BJ (cell line): ENCODE measurements at regions not wholly inside any gene's neighbourhood (a gene's known extent, or its start where the extent isn't known, plus 50 kb on each side); places are given as distances from the start of the nearest gene placed in this dataset.
A peak's percentile ranks its signal among the peaks of the same experiment; 100 is the strongest.

Source experiments
- CTCF ChIA-PET: fragments of 350-600 bp; formaldehyde crosslinking; extraction: SDS; loops from one replicate; lab custom pipeline; 2021; ENCODE audit warnings: antibody characterized with exemption, inconsistent platforms; lab: Yijun Ruan, JAX
- POLR2A ChIA-PET: fragments of 300-600 bp; sonication (Branson Sonifier 250); formaldehyde crosslinking; extraction: SDS; loops from one replicate; lab custom pipeline; 2021; ENCODE audit warnings: antibody characterized with exemption; lab: Charles Lee
- DNase-seq: peaks from one replicate; pipeline ENCODE4 v3.0.0-alpha.2; 2011; ENCODE audit warnings: low read depth
- H3K27me3 ChIP-seq: 2 replicates; pipeline ENCODE4 v1.6.0; 2011; ENCODE audit warnings: low read length; ENCODE audit not compliant: control insufficient read depth, insufficient read depth
- H3K36me3 ChIP-seq: 2 replicates; pipeline ENCODE4 v1.5.1; 2011; ENCODE audit warnings: low read length; ENCODE audit not compliant: control insufficient read depth, insufficient read depth
- H3K4me3 ChIP-seq: 2 replicates; pipeline ENCODE4 v1.5.1; 2011; ENCODE audit warnings: low read depth, mild to moderate bottlenecking, control low read depth, low read length
- TF ChIP-seq, protein P1 (sequence below): IDR thresholded peaks from 2 replicates; pipeline ENCODE4 v1.5.1; 2011; ENCODE audit warnings: low read depth, mild to moderate bottlenecking, control low read depth, inconsistent platforms, low read length, moderate library complexity; ENCODE audit not compliant: insufficient read depth

DNA sequence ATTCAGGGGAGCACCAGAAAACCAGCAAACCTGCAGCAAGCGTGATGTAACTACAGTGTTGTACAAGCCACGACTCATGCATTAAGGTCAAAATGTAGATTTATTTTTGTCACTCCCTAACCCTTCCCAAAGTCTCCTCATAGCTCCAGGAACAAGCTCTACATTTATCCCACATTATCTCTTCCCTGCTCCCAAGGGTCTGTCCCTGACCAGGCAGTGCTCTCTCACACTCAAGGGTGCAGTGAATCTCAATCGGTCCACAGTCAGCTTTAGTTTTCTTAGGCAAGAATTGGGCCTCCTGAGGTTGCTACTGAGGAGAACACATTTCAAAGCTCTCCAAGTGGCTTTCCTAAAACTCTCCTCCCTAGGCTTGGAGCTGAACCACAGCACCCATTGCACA is 219.4 kb downstream of the NHLRC3 start:
- TF ChIP-seq, protein P1, sequence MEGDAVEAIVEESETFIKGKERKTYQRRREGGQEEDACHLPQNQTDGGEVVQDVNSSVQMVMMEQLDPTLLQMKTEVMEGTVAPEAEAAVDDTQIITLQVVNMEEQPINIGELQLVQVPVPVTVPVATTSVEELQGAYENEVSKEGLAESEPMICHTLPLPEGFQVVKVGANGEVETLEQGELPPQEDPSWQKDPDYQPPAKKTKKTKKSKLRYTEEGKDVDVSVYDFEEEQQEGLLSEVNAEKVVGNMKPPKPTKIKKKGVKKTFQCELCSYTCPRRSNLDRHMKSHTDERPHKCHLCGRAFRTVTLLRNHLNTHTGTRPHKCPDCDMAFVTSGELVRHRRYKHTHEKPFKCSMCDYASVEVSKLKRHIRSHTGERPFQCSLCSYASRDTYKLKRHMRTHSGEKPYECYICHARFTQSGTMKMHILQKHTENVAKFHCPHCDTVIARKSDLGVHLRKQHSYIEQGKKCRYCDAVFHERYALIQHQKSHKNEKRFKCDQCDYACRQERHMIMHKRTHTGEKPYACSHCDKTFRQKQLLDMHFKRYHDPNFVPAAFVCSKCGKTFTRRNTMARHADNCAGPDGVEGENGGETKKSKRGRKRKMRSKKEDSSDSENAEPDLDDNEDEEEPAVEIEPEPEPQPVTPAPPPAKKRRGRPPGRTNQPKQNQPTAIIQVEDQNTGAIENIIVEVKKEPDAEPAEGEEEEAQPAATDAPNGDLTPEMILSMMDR: no peak
- no peak for DNase-seq
- H3K27me3 ChIP-seq: no peaks in the 10 kb centered on the region
- H3K4me3 ChIP-seq: no peak overlapping the region
- no peaks in the 10 kb centered on the region for H3K36me3 ChIP-seq
- CTCF ChIA-PET: interaction anchor here (2.8 kb wide), 1 partner anchor 358 kb away, joined by 6 read pairs; no protein-coding TSS in a partner anchor
- POLR2A ChIA-PET: no interaction called here

DNA sequence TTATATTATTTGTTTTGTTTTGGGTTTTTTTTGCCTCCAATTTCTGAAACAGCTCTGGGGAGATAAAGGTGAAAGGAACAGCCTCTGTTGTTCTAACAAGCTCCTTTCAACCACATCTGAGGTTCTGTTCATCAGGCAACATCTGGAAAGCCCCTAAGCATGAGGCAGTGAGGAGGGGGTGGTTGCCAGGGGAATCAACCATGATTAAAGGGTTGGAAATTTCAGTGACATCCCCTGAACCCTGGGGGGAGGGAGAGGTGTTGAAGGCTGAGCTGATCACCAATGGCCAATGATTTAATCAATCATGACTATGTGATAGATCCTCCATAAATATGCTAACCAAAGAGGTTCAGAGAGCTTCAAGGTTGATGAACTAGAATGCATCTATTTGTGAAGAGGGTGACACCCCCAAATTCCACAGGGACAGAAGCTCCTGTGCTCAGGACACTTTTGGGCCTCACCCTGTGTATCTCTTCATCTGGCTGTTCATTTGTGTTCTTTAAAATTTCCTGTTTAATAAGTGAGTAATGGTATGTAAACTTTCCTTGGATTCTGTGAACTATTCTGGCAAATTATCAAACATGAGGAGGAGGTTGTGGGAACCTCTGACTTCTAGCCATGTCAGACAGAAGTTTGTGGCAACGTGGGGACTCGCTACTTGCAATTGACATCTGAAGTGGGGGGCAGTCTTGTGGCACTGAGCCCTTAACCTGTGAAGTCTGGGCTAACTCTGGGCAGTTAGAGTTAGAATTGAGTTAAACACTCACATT is 221.3 kb downstream of the NHLRC3 start:
- ChIA-PET POLR2A (no interaction called here), CTCF (interaction anchor here (1.5 to 2.8 kb wide), 3 partner anchors 114 to 357 kb away, joined by 6 to 7 read pairs (median 7); no protein-coding TSS in a partner anchor)
- H3K4me3 ChIP-seq: no peak overlapping the region
- TF ChIP-seq, protein P1: no peak
- DNase-seq: no peak
- H3K36me3 ChIP-seq: no peaks in the 10 kb centered on the region
- no peaks in the 10 kb centered on the region for H3K27me3 ChIP-seq

DNA sequence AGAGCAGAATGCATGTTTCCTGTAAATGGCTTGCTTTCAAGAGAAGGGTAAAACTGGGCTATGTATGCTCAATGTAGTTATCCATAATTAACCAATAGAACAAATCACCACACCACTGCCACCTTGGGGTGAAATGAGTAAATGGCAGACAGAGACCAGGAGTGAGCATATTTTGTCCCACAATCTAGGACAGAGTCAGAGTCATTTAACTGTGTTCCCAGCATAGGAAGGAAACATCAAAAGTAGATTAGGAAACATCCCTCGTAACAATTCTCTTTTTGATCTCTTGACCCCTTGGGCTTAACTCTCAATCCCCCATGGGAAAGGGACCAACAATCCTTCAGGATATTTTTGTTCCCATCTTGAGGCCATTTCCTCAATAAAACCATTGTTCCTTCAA is 224.8 kb downstream of the NHLRC3 start:
- ChIA-PET POLR2A (no interaction called here), CTCF (interaction anchor here (0.6 to 1.9 kb wide), 9 partner anchors 8 to 356 kb away, joined by 3 to 7 read pairs (median 4); no protein-coding TSS in a partner anchor)
- TF ChIP-seq, protein P1: peak; percentile 69
- Histone ChIP-seq H3K36me3 (no peaks in the 10 kb centered on the region), H3K4me3 (no peak overlapping the region), H3K27me3 (no peaks in the 10 kb centered on the region)
- no peak for DNase-seq

DNA sequence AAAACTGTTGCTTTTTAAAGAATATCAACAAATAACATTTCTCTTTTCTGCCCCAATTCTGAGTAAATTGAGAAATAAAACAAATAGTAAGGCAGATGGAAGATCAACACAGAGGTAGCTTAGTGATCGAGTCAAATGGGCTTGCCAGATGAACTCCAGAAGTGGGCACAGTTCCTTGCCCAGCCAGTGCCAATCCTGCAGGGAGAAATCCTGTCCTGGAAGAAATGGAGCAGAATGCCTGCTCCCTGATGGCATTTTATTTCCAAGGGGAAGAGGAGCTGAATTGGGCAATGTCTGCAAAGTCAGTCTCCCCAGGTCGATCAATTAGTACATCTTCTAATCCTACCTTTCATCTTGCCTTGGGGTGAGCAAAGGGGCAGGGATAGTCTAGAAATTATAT is 225.3 kb downstream of the NHLRC3 start:
- TF ChIP-seq, protein P1: no peak
- ChIA-PET CTCF (interaction anchor here (0.7 to 1.9 kb wide), 9 partner anchors 9 to 353 kb away, joined by 3 to 7 read pairs (median 4); no protein-coding TSS in a partner anchor), POLR2A (interaction anchor here (0.7 kb wide), 1 partner anchor 201 kb away, joined by 3 read pairs; no protein-coding TSS in a partner anchor)
- no peaks in the 10 kb centered on the region for H3K27me3 ChIP-seq
- no peaks in the 10 kb centered on the region for H3K36me3 ChIP-seq
- DNase-seq: no peak
- no peak overlapping the region for H3K4me3 ChIP-seq

DNA sequence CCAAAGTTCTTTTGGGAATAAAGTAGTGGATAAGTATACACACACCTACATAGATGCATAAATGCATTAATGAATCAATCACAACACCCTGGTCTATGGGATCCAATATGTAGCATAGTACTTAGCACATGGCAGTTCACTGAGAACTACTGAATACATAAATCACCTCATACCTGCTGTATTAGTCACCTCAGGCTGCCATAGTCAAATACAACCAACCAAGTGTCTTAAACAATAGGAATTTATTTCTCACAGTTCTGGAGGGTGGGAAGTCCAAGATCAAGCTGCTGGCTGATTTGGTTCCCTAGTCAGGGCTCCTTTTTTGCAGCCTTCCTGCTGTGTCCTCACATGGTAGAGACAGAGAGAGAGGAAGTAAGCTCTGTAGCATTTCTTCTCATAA is 228.2 kb downstream of the NHLRC3 start:
- no peak for DNase-seq
- H3K36me3 ChIP-seq: no peaks in the 10 kb centered on the region
- ChIA-PET CTCF (no interaction called here), POLR2A (no interaction called here)
- TF ChIP-seq, protein P1: no peak
- no peaks in the 10 kb centered on the region for H3K27me3 ChIP-seq
- H3K4me3 ChIP-seq: no peak overlapping the region
